ENCODE measurements at regions not wholly inside any gene's neighbourhood (a gene's known extent, or its start where the extent isn't known, plus 50 kb on each side); places are given as distances from the start of the nearest gene placed in this dataset.

- DNase-seq (ENCODE audit: low read depth, low spot score): no peak
These were observed 324.7 kb downstream of the TLE4 start for GRCh38 chr9:79896390-79896980.

GRCh38 chr9:79895232-79895631 is 323.5 kb downstream of the TLE4 start:
- no peak for DNase-seq (ENCODE audit: low read depth, low spot score)

GRCh38 chr9:79889369-79889768 is 317.6 kb downstream of the TLE4 start:
- no peak for DNase-seq (ENCODE audit: low read depth, low spot score)

GRCh38 chr9:79885093-79885857 is 313.5 kb downstream of the TLE4 start:
- no peak for DNase-seq (ENCODE audit: low read depth, low spot score)

GRCh38 chr9:79884546-79884945 is 312.8 kb downstream of the TLE4 start:
- DNase-seq (ENCODE audit: low read depth, low spot score): no peak

GRCh38 chr9:79883073-79883645 is 311.4 kb downstream of the TLE4 start:
- DNase-seq (ENCODE audit: low read depth, low spot score): no peak

GRCh38 chr9:79880626-79881025 is 308.9 kb downstream of the TLE4 start:
- no peak for DNase-seq (ENCODE audit: low read depth, low spot score)

GRCh38 chr9:79877943-79878602 is 306.3 kb downstream of the TLE4 start:
- DNase-seq (ENCODE audit: low read depth, low spot score): no peak

- no peak for DNase-seq (ENCODE audit: low read depth, low spot score)
These were observed 296.9 kb downstream of the TLE4 start for GRCh38 chr9:79868567-79869189.

- no peak for DNase-seq (ENCODE audit: low read depth, low spot score)
These were observed 291.4 kb downstream of the TLE4 start for GRCh38 chr9:79862921-79863890.

GRCh38 chr9:79858508-79858907 is 286.7 kb downstream of the TLE4 start:
- no peak for DNase-seq (ENCODE audit: low read depth, low spot score)

- no peak for DNase-seq (ENCODE audit: low read depth, low spot score)
These were observed 285.4 kb downstream of the TLE4 start for GRCh38 chr9:79857188-79857587.

GRCh38 chr9:79847074-79847473 is 275.3 kb downstream of the TLE4 start:
- no peak for DNase-seq (ENCODE audit: low read depth, low spot score)

GRCh38 chr9:79829566-79830302 is 258.0 kb downstream of the TLE4 start:
- DNase-seq (ENCODE audit: low read depth, low spot score): no peak

- DNase-seq (ENCODE audit: low read depth, low spot score): no peak
These were observed 252.5 kb downstream of the TLE4 start for GRCh38 chr9:79824265-79824664.

- no peak for DNase-seq (ENCODE audit: low read depth, low spot score)
These were observed 245.8 kb downstream of the TLE4 start for GRCh38 chr9:79817438-79818004.

- no peak for DNase-seq (ENCODE audit: low read depth, low spot score)
These were observed 241.5 kb downstream of the TLE4 start for GRCh38 chr9:79813258-79813638.

- no peak for DNase-seq (ENCODE audit: low read depth, low spot score)
These were observed 240.9 kb downstream of the TLE4 start for GRCh38 chr9:79812507-79813257.

- no peak for DNase-seq (ENCODE audit: low read depth, low spot score)
These were observed 240.3 kb downstream of the TLE4 start for GRCh38 chr9:79812099-79812498.

Data from smooth muscle cell of the brain vasculature (primary cell).